ENCODE measurements at regions not wholly inside any gene's neighbourhood (a gene's known extent, or its start where the extent isn't known, plus 50 kb on each side); places are given as distances from the start of the nearest gene placed in this dataset.

DNA sequence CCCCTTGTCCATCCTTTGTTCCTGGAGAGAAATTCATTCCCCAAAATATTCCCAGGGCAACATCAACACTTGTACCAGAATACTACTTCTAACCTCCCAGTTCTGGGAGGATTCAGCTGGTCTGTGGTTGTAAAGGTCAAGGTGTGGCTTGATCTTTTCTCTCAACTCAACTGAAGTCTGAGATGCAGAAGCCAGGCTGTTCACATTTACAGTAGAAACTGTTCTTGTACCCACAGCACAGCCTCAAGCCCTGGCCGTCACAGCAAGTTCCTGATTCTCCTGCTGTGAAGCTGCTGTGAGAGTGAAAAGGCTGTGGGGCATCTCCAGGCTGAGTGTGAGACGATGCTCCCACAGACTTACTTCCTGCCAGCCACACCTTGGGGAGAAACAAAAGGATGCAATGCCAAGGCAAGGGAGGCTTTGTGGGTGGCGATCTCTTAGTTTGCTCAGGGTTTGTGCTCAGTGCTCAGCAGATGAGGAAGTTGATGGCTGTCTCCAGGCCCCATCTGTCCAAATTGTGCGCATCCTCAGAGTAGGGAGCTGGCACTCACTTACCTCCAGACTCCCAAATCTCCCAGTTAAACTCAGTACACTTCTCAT, 143.9 kb upstream of the FOXA2 start:
- Histone ChIP-seq H3K9me3 (ENCODE audit: control insufficient read depth in 4 of 4, low read length in 3 of 4) (no peaks in the 10 kb centered on the region), H3K36me3 (ENCODE audit: control insufficient read depth in 4 of 4, insufficient read depth in 3 of 4, low read depth in 1 of 4, low read length in 3 of 4) (no peaks in the 10 kb centered on the region), H3K27me3 (ENCODE audit: control insufficient read depth in 4 of 4, insufficient read depth in 4 of 4, low read length in 3 of 4) (peaks cover 0 to 2% (median 0%) of the 10 kb centered on the region in 4 donors), H3K4me3 (ENCODE audit: low read depth in 1 of 3, low read length in 3 of 3) (no peak overlapping the region), H3K9ac (ENCODE audit: low read depth in 1 of 2, low read length in 2 of 2) (no peak overlapping the region), H3K27ac (ENCODE audit: low read depth in 1 of 2, low read length in 2 of 2) (no peak overlapping the region), H3K4me1 (ENCODE audit: control insufficient read depth in 4 of 4, insufficient read depth in 4 of 4, low read length in 3 of 4) (no peaks in the 10 kb centered on the region)
- TF ChIP-seq ZBTB33 (IDR thresholded peaks at IDR 0.05) (no peak), EGR1 (IDR thresholded peaks at IDR 0.05; ENCODE audit: low read depth in 2 of 2) (no peak)
- DNase-seq (ENCODE audit: low spot score), result no peak
- 74% methylated on average over 4 of the region's 4 CpGs for WGBS

GRCh38 chr20:22729180-22729579, 144.8 kb upstream of the FOXA2 start:
- no peak for DNase-seq (ENCODE audit: low spot score)

GRCh38 chr20:22729616-22730236, 145.4 kb upstream of the FOXA2 start:
- DNase-seq (ENCODE audit: low spot score), result no peak
- H3K27me3 ChIP-seq (ENCODE audit: control insufficient read depth in 4 of 4, insufficient read depth in 4 of 4, low read length in 3 of 4), result peaks cover 0 to 2% (median 0%) of the 10 kb centered on the region in 4 donors
- 80% methylated on average over 8 of the region's 8 CpGs for WGBS
- TF ChIP-seq NR2F2 (IDR thresholded peaks at IDR 0.05), result no peak
- H3K36me3 ChIP-seq (ENCODE audit: control insufficient read depth in 4 of 4, insufficient read depth in 3 of 4, low read depth in 1 of 4, low read length in 3 of 4), result no peaks in the 10 kb centered on the region
- no peak overlapping the region for H3K9ac ChIP-seq (ENCODE audit: low read depth in 1 of 2, low read length in 2 of 2)
- no peaks in the 10 kb centered on the region for H3K4me1 ChIP-seq (ENCODE audit: control insufficient read depth in 4 of 4, insufficient read depth in 4 of 4, low read length in 3 of 4)
- no peak overlapping the region for H3K27ac ChIP-seq (ENCODE audit: low read depth in 1 of 2, low read length in 2 of 2)
- peaks cover 0 to 1% (median 0%) of the 10 kb centered on the region in 4 donors for H3K9me3 ChIP-seq (ENCODE audit: control insufficient read depth in 4 of 4, low read length in 3 of 4)
- H3K4me3 ChIP-seq (ENCODE audit: low read depth in 1 of 3, low read length in 3 of 3), result no peak overlapping the region

More at GRCh38 chr20:22729180-22729579, 144.8 kb upstream of the FOXA2 start:
- Histone ChIP-seq H3K4me1 (ENCODE audit: control insufficient read depth in 4 of 4, insufficient read depth in 4 of 4, low read length in 3 of 4) (no peaks in the 10 kb centered on the region), H3K27ac (ENCODE audit: low read depth in 1 of 2, low read length in 2 of 2) (no peak overlapping the region), H3K27me3 (ENCODE audit: control insufficient read depth in 4 of 4, insufficient read depth in 4 of 4, low read length in 3 of 4) (peaks cover 0 to 2% (median 0%) of the 10 kb centered on the region in 4 donors), H3K36me3 (ENCODE audit: control insufficient read depth in 4 of 4, insufficient read depth in 3 of 4, low read depth in 1 of 4, low read length in 3 of 4) (no peaks in the 10 kb centered on the region), H3K9me3 (ENCODE audit: control insufficient read depth in 4 of 4, low read length in 3 of 4) (no peaks in the 10 kb centered on the region), H3K9ac (ENCODE audit: low read depth in 1 of 2, low read length in 2 of 2) (no peak overlapping the region), H3K4me3 (ENCODE audit: low read depth in 1 of 3, low read length in 3 of 3) (no peak overlapping the region)
- TF ChIP-seq, protein P1, sequence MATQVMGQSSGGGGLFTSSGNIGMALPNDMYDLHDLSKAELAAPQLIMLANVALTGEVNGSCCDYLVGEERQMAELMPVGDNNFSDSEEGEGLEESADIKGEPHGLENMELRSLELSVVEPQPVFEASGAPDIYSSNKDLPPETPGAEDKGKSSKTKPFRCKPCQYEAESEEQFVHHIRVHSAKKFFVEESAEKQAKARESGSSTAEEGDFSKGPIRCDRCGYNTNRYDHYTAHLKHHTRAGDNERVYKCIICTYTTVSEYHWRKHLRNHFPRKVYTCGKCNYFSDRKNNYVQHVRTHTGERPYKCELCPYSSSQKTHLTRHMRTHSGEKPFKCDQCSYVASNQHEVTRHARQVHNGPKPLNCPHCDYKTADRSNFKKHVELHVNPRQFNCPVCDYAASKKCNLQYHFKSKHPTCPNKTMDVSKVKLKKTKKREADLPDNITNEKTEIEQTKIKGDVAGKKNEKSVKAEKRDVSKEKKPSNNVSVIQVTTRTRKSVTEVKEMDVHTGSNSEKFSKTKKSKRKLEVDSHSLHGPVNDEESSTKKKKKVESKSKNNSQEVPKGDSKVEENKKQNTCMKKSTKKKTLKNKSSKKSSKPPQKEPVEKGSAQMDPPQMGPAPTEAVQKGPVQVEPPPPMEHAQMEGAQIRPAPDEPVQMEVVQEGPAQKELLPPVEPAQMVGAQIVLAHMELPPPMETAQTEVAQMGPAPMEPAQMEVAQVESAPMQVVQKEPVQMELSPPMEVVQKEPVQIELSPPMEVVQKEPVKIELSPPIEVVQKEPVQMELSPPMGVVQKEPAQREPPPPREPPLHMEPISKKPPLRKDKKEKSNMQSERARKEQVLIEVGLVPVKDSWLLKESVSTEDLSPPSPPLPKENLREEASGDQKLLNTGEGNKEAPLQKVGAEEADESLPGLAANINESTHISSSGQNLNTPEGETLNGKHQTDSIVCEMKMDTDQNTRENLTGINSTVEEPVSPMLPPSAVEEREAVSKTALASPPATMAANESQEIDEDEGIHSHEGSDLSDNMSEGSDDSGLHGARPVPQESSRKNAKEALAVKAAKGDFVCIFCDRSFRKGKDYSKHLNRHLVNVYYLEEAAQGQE (IDR thresholded peaks at IDR 0.05), result no peak
- no peak for TF ChIP-seq EGR1 (IDR thresholded peaks at IDR 0.05; ENCODE audit: low read depth in 2 of 2)

- H3K4me1 ChIP-seq (ENCODE audit: control insufficient read depth in 4 of 4, insufficient read depth in 4 of 4, low read length in 3 of 4), result no peaks in the 10 kb centered on the region
- peaks cover 0 to 1% (median 0%) of the 10 kb centered on the region in 4 donors for H3K9me3 ChIP-seq (ENCODE audit: control insufficient read depth in 4 of 4, low read length in 3 of 4)
- peaks cover 0 to 2% (median 0%) of the 10 kb centered on the region in 4 donors for H3K27me3 ChIP-seq (ENCODE audit: control insufficient read depth in 4 of 4, insufficient read depth in 4 of 4, low read length in 3 of 4)
- H3K9ac ChIP-seq (ENCODE audit: low read depth in 1 of 2, low read length in 2 of 2), result no peak overlapping the region
- H3K36me3 ChIP-seq (ENCODE audit: control insufficient read depth in 4 of 4, insufficient read depth in 3 of 4, low read depth in 1 of 4, low read length in 3 of 4), result no peaks in the 10 kb centered on the region
- H3K4me3 ChIP-seq (ENCODE audit: low read depth in 1 of 3, low read length in 3 of 3), result no peak overlapping the region
- no peak for DNase-seq (ENCODE audit: low spot score)
- H3K27ac ChIP-seq (ENCODE audit: low read depth in 1 of 2, low read length in 2 of 2), result no peak overlapping the region
- WGBS, result 81% methylated on average over 4 of the region's 4 CpGs
- TF ChIP-seq CTCF (IDR thresholded peaks at IDR 0.05; ENCODE audit: low read depth, low read length, missing input control), result no peak
Measured at GRCh38 chr20:22732751-22733150, 148.4 kb upstream of the FOXA2 start.
